HAP-1 (cell line): ENCODE measurements at regions not wholly inside any gene's neighbourhood (a gene's known extent, or its start where the extent isn't known, plus 50 kb on each side); places are given as distances from the start of the nearest gene placed in this dataset.

ENCODE experiments used
- DNase-seq, 2 experiments: peaks; one replicate each; pipeline ENCODE4 v3.0.0-alpha.2; 2016 to 2020; ENCODE audit warnings: low spot score in 2 of 2
- H3K27me3 ChIP-seq: fragments of 250-450 bp; sonication (Bioruptor Pico); 2 replicates; pipeline ENCODE4 v1.5.1; 2020; ENCODE audit warnings: low read depth, mild to moderate bottlenecking, moderate library complexity
- H3K36me3 ChIP-seq: fragments of 250-450 bp; sonication (Bioruptor Pico); replicated peaks from 2 replicates; pipeline ENCODE4 v1.5.1; 2020; ENCODE audit warnings: mild to moderate bottlenecking
- H3K4me1 ChIP-seq: fragments of 250-450 bp; sonication (Bioruptor Pico); 2 replicates; pipeline ENCODE4 v1.5.1; 2020; ENCODE audit warnings: mild to moderate bottlenecking
- H3K4me3 ChIP-seq: fragments of 250-450 bp; sonication (Bioruptor Pico); 2 replicates; pipeline ENCODE4 v1.5.1; 2020; ENCODE audit warnings: mild to moderate bottlenecking, moderate library complexity
- H3K9me3 ChIP-seq: fragments of 250-450 bp; sonication (Bioruptor Pico); 2 replicates; pipeline ENCODE4 v1.5.1; 2020; ENCODE audit warnings: mild to moderate bottlenecking, moderate library complexity
- in situ Hi-C: fragments of 300-500 bp; cut with MboI; formaldehyde crosslinking; loops from 3 replicates; pipeline ENCODE4 v1.14.3; 2020; ENCODE audit warnings: low sequenced_read_pairs, inconsistent platforms, mixed read lengths

- no peaks in the 10 kb centered on the region; the same call in 1 of the 2 replicates for H3K36me3 ChIP-seq
- 0 out of 2 replicates have a peak, but pooled peaks cover 2% of the 10 kb centered on the region for H3K4me1 ChIP-seq
- H3K27me3 ChIP-seq: no peaks in the 10 kb centered on the region
- no peaks in the 10 kb centered on the region for H3K9me3 ChIP-seq
- in situ Hi-C loops: no loop called here
- no peak for DNase-seq
- H3K4me3 ChIP-seq: no peak overlapping the region
Observed at GRCh38 chr16:51025588-51026290, 125.3 kb downstream of the SALL1 start.

DNA sequence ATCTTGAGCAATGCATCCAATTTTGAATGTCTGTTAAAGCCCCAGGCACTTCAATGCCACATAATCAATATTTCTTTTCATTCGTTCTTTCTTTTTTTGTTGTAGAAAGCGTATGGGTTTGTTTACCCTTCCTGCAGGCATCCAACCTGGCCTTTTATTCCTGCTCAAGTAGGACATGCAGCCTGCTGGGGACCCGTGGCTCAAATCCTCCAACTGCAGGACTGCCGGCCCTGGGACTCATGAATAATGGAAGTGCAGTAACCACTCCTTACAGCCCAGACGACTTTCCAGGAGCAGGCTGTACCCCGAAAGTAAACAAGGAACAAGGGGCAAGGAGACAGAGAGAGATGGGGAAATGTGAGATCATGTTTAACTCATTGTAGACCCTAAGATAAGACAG lies 126.4 kb downstream of the SALL1 start:
- Histone ChIP-seq H3K4me3 (no peak overlapping the region), H3K27me3 (no peaks in the 10 kb centered on the region), H3K9me3 (no peaks in the 10 kb centered on the region), H3K4me1 (0 out of 2 replicates have a peak, but pooled peaks cover 2% of the 10 kb centered on the region), H3K36me3 (no peaks in the 10 kb centered on the region; the same call in 1 of the 2 replicates)
- no peak for DNase-seq
- in situ Hi-C loops: no loop called here

- Histone ChIP-seq H3K27me3 (no peaks in the 10 kb centered on the region), H3K4me3 (no peak overlapping the region), H3K9me3 (no peaks in the 10 kb centered on the region), H3K36me3 (no peaks in the 10 kb centered on the region; the same call in 1 of the 2 replicates), H3K4me1 (0 out of 2 replicates have a peak, but pooled peaks cover 2% of the 10 kb centered on the region)
- DNase-seq: no peak
- in situ Hi-C loops: no loop called here
Observed at GRCh38 chr16:51022955-51023354, 128.1 kb downstream of the SALL1 start.

DNA sequence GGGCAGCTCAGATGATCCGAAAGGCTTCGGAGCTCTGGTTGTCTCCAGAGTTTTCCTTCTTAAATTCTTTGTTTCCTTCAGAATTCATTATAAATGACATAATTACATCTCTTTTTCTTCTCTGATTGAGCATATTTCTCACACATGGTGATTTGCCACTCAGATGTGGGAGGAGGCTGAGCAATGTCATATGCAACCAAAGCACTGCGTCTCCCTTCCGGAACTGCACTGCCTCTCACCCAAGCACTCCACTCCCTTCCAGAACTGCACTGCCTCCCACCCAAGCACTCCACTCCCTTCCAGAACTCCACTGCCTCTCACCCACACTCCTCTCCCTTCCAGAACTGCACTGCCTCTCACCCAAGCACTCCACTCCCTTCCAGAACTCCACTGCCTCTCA lies 131.5 kb downstream of the SALL1 start:
- H3K4me1 ChIP-seq: 0 out of 2 replicates have a peak, but pooled peaks cover 2% of the 10 kb centered on the region
- no peaks in the 10 kb centered on the region for H3K9me3 ChIP-seq
- in situ Hi-C loops: no loop called here
- no peak for DNase-seq
- no peak overlapping the region for H3K4me3 ChIP-seq
- no peaks in the 10 kb centered on the region; the same call in 1 of the 2 replicates for H3K36me3 ChIP-seq
- no peaks in the 10 kb centered on the region for H3K27me3 ChIP-seq

DNA sequence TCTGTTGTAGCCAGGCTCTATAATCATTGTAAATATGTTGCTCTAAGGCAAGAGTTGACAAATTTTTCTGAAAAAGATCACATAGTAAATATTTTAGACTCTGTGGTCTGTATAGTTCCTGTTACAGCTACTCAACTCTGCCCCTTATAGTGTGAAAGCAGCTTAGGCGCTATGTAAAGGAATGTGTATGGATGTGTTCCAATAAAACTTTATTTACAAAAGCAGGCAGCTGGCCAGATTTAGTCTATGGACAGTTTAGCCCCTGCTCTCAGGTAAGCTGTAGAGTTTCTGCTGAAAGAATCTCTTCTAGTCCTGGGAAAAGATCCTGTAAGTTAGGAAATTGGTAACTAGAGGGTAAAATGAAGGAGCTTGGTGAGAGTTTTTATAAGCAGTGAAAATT lies 133.1 kb downstream of the SALL1 start:
- in situ Hi-C loops: no loop called here
- no peak for DNase-seq
- Histone ChIP-seq H3K4me1 (0 out of 2 replicates have a peak, but pooled peaks cover 2% of the 10 kb centered on the region), H3K4me3 (no peak overlapping the region), H3K27me3 (no peaks in the 10 kb centered on the region), H3K36me3 (no peaks in the 10 kb centered on the region; the same call in 1 of the 2 replicates), H3K9me3 (no peaks in the 10 kb centered on the region)

DNA sequence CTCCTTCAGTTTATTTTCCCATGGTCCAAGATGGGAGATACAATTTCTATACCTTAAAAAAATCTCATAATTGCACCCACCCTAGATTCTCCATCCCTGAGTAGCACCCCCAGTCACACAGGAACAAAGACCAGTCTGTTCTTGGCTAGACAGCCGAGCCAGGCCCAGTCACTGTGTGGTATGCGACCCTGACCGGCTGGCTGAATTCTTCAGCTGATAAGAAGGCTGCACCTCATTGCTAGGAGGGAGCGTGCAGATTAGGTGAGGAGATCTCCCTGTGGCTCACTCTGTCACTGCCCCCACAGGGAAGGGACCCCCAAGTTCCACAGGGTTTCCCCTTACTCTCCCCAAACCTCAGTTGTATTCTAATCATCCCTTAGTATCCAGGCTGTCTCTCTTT lies 138.7 kb downstream of the SALL1 start:
- no peaks in the 10 kb centered on the region for H3K36me3 ChIP-seq
- in situ Hi-C loops: no loop called here
- DNase-seq: no peak
- no peak overlapping the region for H3K4me3 ChIP-seq
- H3K9me3 ChIP-seq: no peaks in the 10 kb centered on the region
- H3K27me3 ChIP-seq: no peaks in the 10 kb centered on the region
- no peaks in the 10 kb centered on the region for H3K4me1 ChIP-seq

DNA sequence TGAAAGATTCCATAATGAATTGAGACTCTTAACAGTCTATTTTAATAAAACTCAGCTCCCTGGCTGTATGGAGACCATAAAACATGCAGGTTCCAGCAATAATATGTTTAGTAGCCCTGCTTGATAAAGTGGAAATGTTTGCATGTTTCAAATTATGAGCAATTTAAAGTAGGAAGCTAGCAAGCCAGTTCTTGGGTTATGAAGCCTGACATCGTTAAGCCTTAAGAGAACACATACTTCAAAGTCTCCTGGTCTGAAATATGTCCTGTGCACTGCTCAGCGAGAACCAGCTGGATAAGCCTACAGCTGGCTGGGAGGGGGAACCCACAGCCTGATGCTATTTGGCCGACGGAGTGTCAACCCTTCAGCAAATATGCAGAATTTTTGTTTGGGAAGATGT lies 140.3 kb downstream of the SALL1 start:
- DNase-seq: no peak
- in situ Hi-C loops: no loop called here

GRCh38 chr16:51009813-51010212 lies 141.3 kb downstream of the SALL1 start:
- in situ Hi-C loops: no loop called here
- Histone ChIP-seq H3K4me3 (no peak overlapping the region), H3K36me3 (no peaks in the 10 kb centered on the region), H3K27me3 (no peaks in the 10 kb centered on the region), H3K9me3 (no peaks in the 10 kb centered on the region), H3K4me1 (no peaks in the 10 kb centered on the region)
- DNase-seq: no peak

More for the DNA sequence above, 140.3 kb downstream of the SALL1 start:
- Histone ChIP-seq H3K27me3 (no peaks in the 10 kb centered on the region), H3K4me1 (no peaks in the 10 kb centered on the region), H3K4me3 (no peak overlapping the region), H3K36me3 (no peaks in the 10 kb centered on the region), H3K9me3 (no peaks in the 10 kb centered on the region)

- in situ Hi-C loops: no loop called here
- no peaks in the 10 kb centered on the region for H3K4me1 ChIP-seq
- H3K36me3 ChIP-seq: no peaks in the 10 kb centered on the region
- H3K4me3 ChIP-seq: no peak overlapping the region
- no peaks in the 10 kb centered on the region for H3K27me3 ChIP-seq
- no peaks in the 10 kb centered on the region for H3K9me3 ChIP-seq
- DNase-seq: no peak
Observed at GRCh38 chr16:51009359-51009758, 141.7 kb downstream of the SALL1 start.

DNA sequence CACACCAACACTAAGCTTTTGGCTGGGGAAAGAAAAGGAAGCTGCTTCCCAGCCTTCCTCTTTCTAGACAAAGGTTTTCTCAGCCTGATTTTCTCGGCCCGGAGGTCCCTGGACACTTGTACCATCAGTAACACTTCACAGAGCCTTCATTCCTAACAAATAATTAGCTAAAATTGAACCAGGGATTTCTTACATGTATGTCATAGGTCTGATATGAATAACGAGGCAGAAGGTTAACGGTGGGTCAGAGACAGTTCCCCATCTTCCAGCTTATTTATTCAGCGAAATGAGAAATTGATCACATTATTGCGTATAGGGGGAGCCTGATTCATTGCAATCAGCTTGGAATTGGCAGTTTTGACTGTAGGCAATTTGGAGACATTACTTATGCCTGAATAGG lies 142.5 kb downstream of the SALL1 start:
- H3K36me3 ChIP-seq: no peaks in the 10 kb centered on the region
- in situ Hi-C loops: no loop called here
- H3K4me1 ChIP-seq: no peaks in the 10 kb centered on the region
- no peak for DNase-seq
- H3K4me3 ChIP-seq: no peak overlapping the region
- H3K27me3 ChIP-seq: no peaks in the 10 kb centered on the region
- no peaks in the 10 kb centered on the region for H3K9me3 ChIP-seq

GRCh38 chr16:51008037-51008436 lies 143.0 kb downstream of the SALL1 start:
- DNase-seq: no peak
- in situ Hi-C loops: no loop called here
- H3K4me1 ChIP-seq: no peaks in the 10 kb centered on the region
- no peak overlapping the region for H3K4me3 ChIP-seq
- H3K36me3 ChIP-seq: no peaks in the 10 kb centered on the region
- no peaks in the 10 kb centered on the region for H3K27me3 ChIP-seq
- no peaks in the 10 kb centered on the region for H3K9me3 ChIP-seq

DNA sequence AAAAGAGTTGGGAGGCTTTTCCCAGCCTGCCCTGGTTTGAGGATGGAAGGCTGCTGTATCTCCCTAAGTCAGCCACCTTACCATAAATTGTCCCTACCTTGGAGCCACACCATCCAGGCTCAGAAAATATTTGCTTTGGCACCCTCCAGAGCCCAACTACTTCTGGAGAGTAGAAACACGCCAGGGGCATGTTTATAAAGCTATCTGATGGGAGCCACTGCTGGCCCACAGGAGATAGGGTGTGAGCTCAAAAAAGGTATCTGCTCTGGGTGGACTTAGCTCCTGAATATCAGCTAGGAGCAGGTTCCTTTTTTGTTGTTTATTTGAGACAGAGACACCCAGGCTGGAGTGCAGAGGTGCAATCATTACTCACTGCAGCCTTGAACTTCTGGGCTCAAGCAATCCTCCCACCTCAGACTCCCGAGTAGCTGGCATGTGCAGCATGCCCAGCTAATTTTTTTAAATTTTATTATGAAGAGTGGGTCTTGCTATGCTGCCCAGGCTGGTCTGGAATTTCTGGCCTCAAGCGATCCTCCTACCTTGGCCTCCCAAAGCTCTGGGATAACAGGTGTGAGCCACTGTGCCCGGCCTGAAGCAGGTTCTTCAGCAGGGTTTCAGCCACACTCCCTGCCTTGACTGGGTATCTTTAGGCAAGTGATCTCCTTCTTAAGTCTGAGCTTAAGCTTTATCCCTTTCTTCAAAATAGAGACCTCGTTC lies 147.1 kb downstream of the SALL1 start:
- H3K9me3 ChIP-seq: no peaks in the 10 kb centered on the region
- in situ Hi-C loops: no loop called here
- no peak for DNase-seq
- H3K4me1 ChIP-seq: no peaks in the 10 kb centered on the region
- no peak overlapping the region for H3K4me3 ChIP-seq
- no peaks in the 10 kb centered on the region for H3K36me3 ChIP-seq
- no peaks in the 10 kb centered on the region for H3K27me3 ChIP-seq

DNA sequence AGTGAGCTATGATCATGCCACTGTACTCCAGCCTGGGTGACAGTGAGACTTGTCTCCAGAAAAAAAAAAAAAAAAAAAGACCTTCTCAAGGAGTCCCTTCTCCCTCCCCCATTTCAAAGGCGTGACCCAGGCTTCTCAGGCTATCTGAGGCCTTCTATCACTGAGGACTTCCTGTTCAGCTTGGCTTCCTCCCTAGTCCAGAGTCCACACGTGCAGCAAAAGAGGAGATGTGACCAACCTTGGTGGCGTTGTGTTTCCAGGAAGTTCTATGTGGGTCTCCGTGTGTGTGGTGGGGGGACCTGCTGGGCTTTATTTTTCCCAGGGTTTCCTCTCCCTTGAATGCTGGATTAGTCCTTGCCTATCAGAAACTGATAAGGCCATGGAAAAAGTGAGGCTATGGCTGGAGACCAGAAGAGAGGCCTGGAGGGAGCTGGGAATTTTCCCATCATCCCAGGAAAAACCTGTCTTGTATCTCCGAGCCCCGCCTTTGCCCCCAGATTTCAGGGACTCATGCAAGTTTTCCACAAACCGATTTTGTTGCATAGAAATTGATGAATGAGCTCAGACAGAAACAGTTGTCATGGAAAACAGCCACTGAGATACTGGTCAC lies 148.1 kb downstream of the SALL1 start:
- H3K4me3 ChIP-seq: no peak overlapping the region
- H3K36me3 ChIP-seq: no peaks in the 10 kb centered on the region
- no peaks in the 10 kb centered on the region for H3K9me3 ChIP-seq
- H3K4me1 ChIP-seq: no peaks in the 10 kb centered on the region
- 0 out of 2 replicates have a peak, but pooled peaks cover 3% of the 10 kb centered on the region for H3K27me3 ChIP-seq
- in situ Hi-C loops: no loop called here
- DNase-seq: no peak

- Histone ChIP-seq H3K4me3 (no peak overlapping the region), H3K27me3 (0 out of 2 replicates have a peak, but pooled peaks cover 3% of the 10 kb centered on the region), H3K36me3 (no peaks in the 10 kb centered on the region), H3K9me3 (no peaks in the 10 kb centered on the region), H3K4me1 (no peaks in the 10 kb centered on the region)
- DNase-seq: no peak
- in situ Hi-C loops: no loop called here
Observed at GRCh38 chr16:50999181-50999580, 151.9 kb downstream of the SALL1 start.
